OCI-LY1 (cell line): ENCODE measurements at regions not wholly inside any gene's neighbourhood (a gene's known extent, or its start where the extent isn't known, plus 50 kb on each side); places are given as distances from the start of the nearest gene placed in this dataset.

ENCODE experiments used
- H2AFZ ChIP-seq: fragments of 200-600 bp; sonication (generic), shearing (Covaris generic); 2 replicates; pipeline ENCODE4 v1.6.0; 2014; ENCODE audit warnings: antibody characterized with exemption, mild to moderate bottlenecking, low read length
- H3F3A ChIP-seq: fragments of 200-600 bp; sonication (generic), shearing (Covaris generic); 2 replicates; pipeline ENCODE4 v1.6.0; 2014; ENCODE audit warnings: mild to moderate bottlenecking, antibody characterized with exemption, low read length, moderate library complexity; ENCODE audit not compliant: insufficient read depth
- H3K27ac ChIP-seq: fragments of 200-600 bp; sonication (generic); 2 replicates; pipeline ENCODE4 v1.5.1; 2014; ENCODE audit warnings: low read length, mixed run types, mild to moderate bottlenecking, low read depth; ENCODE audit not compliant: poor library complexity, severe bottlenecking
- H3K27me3 ChIP-seq: fragments of 200-600 bp; sonication (generic); 2 replicates; pipeline ENCODE4 v1.6.0; 2014; ENCODE audit warnings: antibody characterized with exemption, mild to moderate bottlenecking, low read length, moderate library complexity; ENCODE audit not compliant: insufficient read depth
- H3K36me3 ChIP-seq: fragments of 200-600 bp; sonication (generic); 2 replicates; pipeline ENCODE4 v1.6.1; 2014; ENCODE audit warnings: mild to moderate bottlenecking, antibody characterized with exemption, low read length, moderate library complexity, mixed read lengths; ENCODE audit not compliant: insufficient read depth
- H3K4me1 ChIP-seq: fragments of 200-600 bp; sonication (generic); 2 replicates; pipeline ENCODE4 v1.5.1; 2014; ENCODE audit warnings: mild to moderate bottlenecking, low read length, moderate library complexity; ENCODE audit not compliant: insufficient read depth, severe bottlenecking
- H3K4me2 ChIP-seq: fragments of 200-600 bp; sonication (generic), shearing (Covaris generic); 2 replicates; pipeline ENCODE4 v1.6.1; 2014; ENCODE audit warnings: low read length
- H3K4me3 ChIP-seq: fragments of 200-600 bp; sonication (generic); 2 replicates; pipeline ENCODE4 v1.5.1; 2014; ENCODE audit warnings: low read length, low read depth, mild to moderate bottlenecking, mixed read lengths; ENCODE audit not compliant: poor library complexity, severe bottlenecking
- H3K79me2 ChIP-seq: fragments of 200-600 bp; shearing (Covaris generic); 2 replicates; pipeline ENCODE4 v1.6.1; 2016; ENCODE audit warnings: mixed run types, low read length, mixed read lengths; ENCODE audit not compliant: insufficient read depth
- H3K9ac ChIP-seq: fragments of 200-600 bp; sonication (generic), shearing (Covaris generic); 2 replicates; pipeline ENCODE4 v1.6.1; 2014; ENCODE audit warnings: mild to moderate bottlenecking, low read length, mixed read lengths
- H3K9me2 ChIP-seq: fragments of 200-600 bp; sonication (generic), shearing (Covaris generic); 2 replicates; pipeline ENCODE4 v1.6.1; 2014; ENCODE audit warnings: low read depth, mild to moderate bottlenecking, low read length, mixed read lengths
- H3K9me3 ChIP-seq: fragments of 200-600 bp; shearing (Covaris generic); 2 replicates; pipeline ENCODE4 v1.6.1; 2014; ENCODE audit warnings: low read length, mixed read lengths
- H4K20me1 ChIP-seq: fragments of 200-600 bp; sonication (generic), shearing (Covaris generic); 2 replicates; pipeline ENCODE4 v1.6.0; 2016; ENCODE audit warnings: mild to moderate bottlenecking, low read length; ENCODE audit not compliant: insufficient read depth
- CTCF ChIP-seq: fragments of 200-600 bp; sonication (generic), shearing (Covaris generic); IDR thresholded peaks from 2 replicates; pipeline ENCODE4 v1.5.1; 2017; ENCODE audit warnings: mild to moderate bottlenecking, antibody characterized with exemption, low read length, moderate library complexity, mixed read lengths
- EZH2 ChIP-seq: fragments of 200-600 bp; sonication (generic), shearing (Covaris generic); IDR thresholded peaks from 2 replicates; pipeline ENCODE4 v1.8.0; 2017; ENCODE audit warnings: borderline replicate concordance, mixed run types, mild to moderate bottlenecking, antibody characterized with exemption, low read length, moderate library complexity, mixed read lengths

GRCh38 chr10:25689346-25690100 lies 244.5 kb upstream of the MYO3A start:
- Histone ChIP-seq H3K9ac (no peak overlapping the region), H3K79me2 (no peaks in the 10 kb centered on the region), H3K4me2 (no peak overlapping the region), H2AFZ (no peak overlapping the region), H4K20me1 (no peaks in the 10 kb centered on the region), H3K27ac (no peak overlapping the region), H3K9me3 (no peaks in the 10 kb centered on the region), H3K36me3 (no peaks in the 10 kb centered on the region), H3K4me3 (no peak overlapping the region), H3F3A (no peaks in the 10 kb centered on the region), H3K4me1 (no peaks in the 10 kb centered on the region), H3K9me2 (no peaks in the 10 kb centered on the region), H3K27me3 (no peaks in the 10 kb centered on the region)
- TF ChIP-seq CTCF (no peak), EZH2 (no peak)

- H3K79me2 ChIP-seq = no peaks in the 10 kb centered on the region
- H3K27me3 ChIP-seq = no peaks in the 10 kb centered on the region
- no peak overlapping the region for H3K4me3 ChIP-seq
- H3F3A ChIP-seq = no peaks in the 10 kb centered on the region
- H3K27ac ChIP-seq = no peak overlapping the region
- H2AFZ ChIP-seq = no peak overlapping the region
- no peak for TF ChIP-seq CTCF
- TF ChIP-seq EZH2 = no peak
- H3K36me3 ChIP-seq = no peaks in the 10 kb centered on the region
- no peaks in the 10 kb centered on the region for H3K4me1 ChIP-seq
- H4K20me1 ChIP-seq = no peaks in the 10 kb centered on the region
- no peaks in the 10 kb centered on the region for H3K9me2 ChIP-seq
- no peak overlapping the region for H3K4me2 ChIP-seq
- no peak overlapping the region for H3K9ac ChIP-seq
- H3K9me3 ChIP-seq = no peaks in the 10 kb centered on the region
These were observed 241.3 kb upstream of the MYO3A start for GRCh38 chr10:25692761-25693160.

GRCh38 chr10:25694206-25694933 lies 239.7 kb upstream of the MYO3A start:
- Histone ChIP-seq H3K36me3 (no peaks in the 10 kb centered on the region), H3K9me2 (no peaks in the 10 kb centered on the region), H3K4me3 (no peak overlapping the region), H2AFZ (no peak overlapping the region), H4K20me1 (no peaks in the 10 kb centered on the region), H3K9ac (no peak overlapping the region), H3K4me1 (no peaks in the 10 kb centered on the region), H3F3A (no peaks in the 10 kb centered on the region), H3K79me2 (no peaks in the 10 kb centered on the region), H3K9me3 (no peaks in the 10 kb centered on the region), H3K4me2 (no peak overlapping the region), H3K27ac (no peak overlapping the region), H3K27me3 (no peaks in the 10 kb centered on the region)
- TF ChIP-seq EZH2 (no peak), CTCF (no peak)
